Vagina (tissue), 2 donors: ENCODE measurements at regions not wholly inside any gene's neighbourhood (a gene's known extent, or its start where the extent isn't known, plus 50 kb on each side); places are given as distances from the start of the nearest gene placed in this dataset.

ENCODE experiments used
- DNase-seq, 2 donors: peaks; one replicate each; pipeline ENCODE4 v3.0.0-alpha.2; 2017; ENCODE audit errors: extremely low spot score in 2 of 2
- H3K27ac ChIP-seq: fragments of 200-600 bp; sonication (generic); one replicate; pipeline ENCODE4 v1.5.1; 2019
- H3K27me3 ChIP-seq: fragments of 200-600 bp; sonication (generic); one replicate; pipeline ENCODE4 v1.5.1; 2019
- H3K36me3 ChIP-seq, 2 donors: fragments of 200-600 bp; sonication (generic); one replicate each; pipeline ENCODE4 v1.5.1; 2017 to 2019
- H3K4me1 ChIP-seq: fragments of 200-600 bp; sonication (generic); one replicate; pipeline ENCODE4 v1.5.1; 2019
- H3K4me3 ChIP-seq, 2 donors: fragments of 200-600 bp; sonication (generic); 1 replicate in 1 of 2; 2 replicates in 1 of 2; pipeline ENCODE4 v1.5.1; 2016 to 2019
- H3K9me3 ChIP-seq: fragments of 200-600 bp; sonication (generic); one replicate; pipeline ENCODE4 v1.5.1; 2019
- CTCF ChIP-seq, 3 experiments: fragments of 450-650 bp in 2 of 3; fragments of 200-600 bp in 1 of 3; sonication (generic) in 1 of 3; IDR thresholded peaks; one replicate each; pipeline ENCODE4 v1.5.1; 2017 to 2019; ENCODE audit warnings: antibody characterized with exemption in 3 of 3, mild to moderate bottlenecking in 2 of 3, moderate library complexity in 2 of 3
- POLR2A ChIP-seq, 2 donors: fragments of 450-650 bp; IDR thresholded peaks; one replicate each; pipeline ENCODE4 v1.6.1; 2017; ENCODE audit warnings: antibody characterized with exemption in 2 of 2, mild to moderate bottlenecking in 2 of 2, moderate library complexity in 2 of 2
- POLR2AphosphoS5 ChIP-seq, 2 donors: sonication (generic); formaldehyde crosslinking; IDR thresholded peaks; one replicate each; pipeline ENCODE4 v1.9.0; 2017; ENCODE audit warnings: antibody characterized with exemption in 2 of 2, mild to moderate bottlenecking in 2 of 2, low read depth in 1 of 2; ENCODE audit not compliant: insufficient read depth in 1 of 2
- intact Hi-C: fragments of 100-400 bp; cut with DNase I; formaldehyde crosslinking; loops from one replicate; pipeline ENCODE4 v1.15.1; 2023

- TF ChIP-seq CTCF (IDR thresholded peaks at IDR 0.05) (peak in 1 of 3 experiments; percentile 21), POLR2AphosphoS5 (IDR thresholded peaks at IDR 0.05; ENCODE audit: insufficient read depth in 1 of 2, low read depth in 1 of 2) (no peak), POLR2A (IDR thresholded peaks at IDR 0.05) (no peak)
- Histone ChIP-seq H3K36me3 (no peaks in the 10 kb centered on the region), H3K9me3 (no peaks in the 10 kb centered on the region), H3K4me1 (peaks cover 60% of the 10 kb centered on the region), H3K27me3 (no peaks in the 10 kb centered on the region), H3K4me3 (no peak overlapping the region), H3K27ac (peak overlapping the region; percentile 16)
- intact Hi-C loops, result loop anchor here (5.0 kb wide), 1 partner anchor 286 kb away; no protein-coding TSS in a partner anchor
- no peak for DNase-seq
Observed at GRCh38 chr6:44062771-44063560, 64.3 kb downstream of the MRPL14 start.

- peaks cover 68% of the 10 kb centered on the region for H3K4me1 ChIP-seq
Observed at GRCh38 chr6:44062105-44062770, 65.0 kb downstream of the MRPL14 start.

GRCh38 chr6:44061375-44062104 lies 65.7 kb downstream of the MRPL14 start:
- Histone ChIP-seq H3K4me3 (no peak overlapping the region), H3K9me3 (no peaks in the 10 kb centered on the region), H3K27ac (peak overlapping the region; percentile 19), H3K36me3 (no peaks in the 10 kb centered on the region), H3K4me1 (peaks cover 74% of the 10 kb centered on the region), H3K27me3 (no peaks in the 10 kb centered on the region)
- no peak for DNase-seq
- no peak for TF ChIP-seq POLR2AphosphoS5 (IDR thresholded peaks at IDR 0.05; ENCODE audit: insufficient read depth in 1 of 2, low read depth in 1 of 2)
- TF ChIP-seq CTCF (IDR thresholded peaks at IDR 0.05), result no peak
- TF ChIP-seq POLR2A (IDR thresholded peaks at IDR 0.05), result no peak
- intact Hi-C loops, result loop anchor here (5.0 kb wide), 1 partner anchor 284 kb away; no protein-coding TSS in a partner anchor

More at GRCh38 chr6:44062105-44062770, 65.0 kb downstream of the MRPL14 start:
- no peaks in the 10 kb centered on the region for H3K36me3 ChIP-seq
- TF ChIP-seq POLR2A (IDR thresholded peaks at IDR 0.05) (no peak), CTCF (IDR thresholded peaks at IDR 0.05) (no peak), POLR2AphosphoS5 (IDR thresholded peaks at IDR 0.05; ENCODE audit: insufficient read depth in 1 of 2, low read depth in 1 of 2) (no peak)
- intact Hi-C loops, result loop anchor here (5.0 kb wide), 1 partner anchor 285 kb away; no protein-coding TSS in a partner anchor
- no peak overlapping the region for H3K4me3 ChIP-seq
- H3K9me3 ChIP-seq, result no peaks in the 10 kb centered on the region
- H3K27ac ChIP-seq, result peak overlapping the region; percentile 16
- H3K27me3 ChIP-seq, result no peaks in the 10 kb centered on the region
- DNase-seq, result no peak

GRCh38 chr6:44060612-44061374 lies 66.5 kb downstream of the MRPL14 start:
- Histone ChIP-seq H3K4me1 (peaks cover 74% of the 10 kb centered on the region), H3K9me3 (no peaks in the 10 kb centered on the region), H3K27ac (peak overlapping the region; percentile 19), H3K4me3 (no peak overlapping the region), H3K36me3 (no peaks in the 10 kb centered on the region), H3K27me3 (no peaks in the 10 kb centered on the region)
- DNase-seq, result no peak
- intact Hi-C loops, result loop anchor here (5.0 kb wide), 1 partner anchor 283 kb away; no protein-coding TSS in a partner anchor
- TF ChIP-seq CTCF (IDR thresholded peaks at IDR 0.05), result no peak
- no peak for TF ChIP-seq POLR2AphosphoS5 (IDR thresholded peaks at IDR 0.05; ENCODE audit: insufficient read depth in 1 of 2, low read depth in 1 of 2)
- TF ChIP-seq POLR2A (IDR thresholded peaks at IDR 0.05), result no peak
